HG02852 (cell line): ENCODE measurements at regions not wholly inside any gene's neighbourhood (a gene's known extent, or its start where the extent isn't known, plus 50 kb on each side); places are given as distances from the start of the nearest gene placed in this dataset.
"Not testable (repeated sequence)": the region's sequence is repeated elsewhere in the genome, so short reads cannot be mapped to it uniquely, and the experiment has no call there.

Experiments used
- ATAC-seq: cut with Tn5 transposase; IDR thresholded peaks from one replicate; pipeline ENCODE4 v1.9.1; 2021; ENCODE audit warnings: mild to moderate bottlenecking, moderate library complexity; ENCODE audit not compliant: unreplicated experiment

- ATAC-seq: not testable (repeated sequence)
Measured at GRCh38 chr2:87500951-87501350, 246.9 kb upstream of the PLGLB2 start.

- ATAC-seq: not testable (repeated sequence)
Measured at GRCh38 chr2:87502948-87503347, 244.9 kb upstream of the PLGLB2 start.

GRCh38 chr2:87505239-87505638 lies 242.6 kb upstream of the PLGLB2 start:
- not testable (repeated sequence) for ATAC-seq

- not testable (repeated sequence) for ATAC-seq
Measured at GRCh38 chr2:87505909-87506308, 242.0 kb upstream of the PLGLB2 start.

GRCh38 chr2:87507378-87508348 lies 240.2 kb upstream of the PLGLB2 start:
- ATAC-seq: not testable (repeated sequence)

GRCh38 chr2:87511195-87511778 lies 236.6 kb upstream of the PLGLB2 start:
- ATAC-seq: not testable (repeated sequence)

GRCh38 chr2:87512864-87513530 lies 234.9 kb upstream of the PLGLB2 start:
- not testable (repeated sequence) for ATAC-seq

GRCh38 chr2:87514034-87514433 lies 233.9 kb upstream of the PLGLB2 start:
- peak; percentile 46 for ATAC-seq

- not testable (repeated sequence) for ATAC-seq
Measured at GRCh38 chr2:87514515-87514914, 233.4 kb upstream of the PLGLB2 start.

GRCh38 chr2:87515226-87515625 lies 232.7 kb upstream of the PLGLB2 start:
- not testable (repeated sequence) for ATAC-seq

GRCh38 chr2:87515875-87516274 lies 232.0 kb upstream of the PLGLB2 start:
- not testable (repeated sequence) for ATAC-seq

GRCh38 chr2:87516369-87516967 lies 231.4 kb upstream of the PLGLB2 start:
- ATAC-seq: not testable (repeated sequence)

GRCh38 chr2:87517438-87517837 lies 230.4 kb upstream of the PLGLB2 start:
- ATAC-seq: peak; percentile 26

GRCh38 chr2:87518066-87518465 lies 229.8 kb upstream of the PLGLB2 start:
- not testable (repeated sequence) for ATAC-seq

GRCh38 chr2:87518547-87518946 lies 229.3 kb upstream of the PLGLB2 start:
- not testable (repeated sequence) for ATAC-seq

GRCh38 chr2:87519158-87520011 lies 228.5 kb upstream of the PLGLB2 start:
- ATAC-seq: peak; percentile 25

GRCh38 chr2:87521057-87521456 lies 226.8 kb upstream of the PLGLB2 start:
- peak; percentile 37 for ATAC-seq

GRCh38 chr2:87521489-87521888 lies 226.4 kb upstream of the PLGLB2 start:
- ATAC-seq: not testable (repeated sequence)

- peak; percentile 37 for ATAC-seq
Measured at GRCh38 chr2:87524619-87525188, 223.2 kb upstream of the PLGLB2 start.
